ENCODE measurements at regions not wholly inside any gene's neighbourhood (a gene's known extent, or its start where the extent isn't known, plus 50 kb on each side); places are given as distances from the start of the nearest gene placed in this dataset.

GRCh38 chr16:62610291-62610690 lies 574.1 kb upstream of the CDH8 start:
- no peak overlapping the region for H3K14ac ChIP-seq (ENCODE audit: insufficient read depth, low read length)
- H3K27ac Mint-ChIP-seq, result peak overlapping the region in 1 of 3 experiments; percentile 82; a peak in 1 of 7 replicates

More at GRCh38 chr16:62610291-62610690, 574.1 kb upstream of the CDH8 start:
- H3K79me2 ChIP-seq (ENCODE audit: insufficient read depth, low read length), result no peaks in the 10 kb centered on the region
- no peak overlapping the region for H3K4me2 ChIP-seq (ENCODE audit: insufficient read depth, insufficient read length, low read length)
- WGBS (ENCODE audit: extremely low coverage, insufficient read length, low lambda C conversion rate), result no CpG with 5 or more reads among the region's 7 CpGs
- Mint-ChIP-seq H3K27me3 (ENCODE audit: low read depth) (no peaks in the 10 kb centered on the region), H3K4me1 (no peaks in the 10 kb centered on the region), H3K9me3 (no peaks in the 10 kb centered on the region), H3K4me3 (no peak overlapping the region), H3K36me3 (ENCODE audit: insufficient read depth in 1 of 3, low read depth in 3 of 3) (no peaks in the 10 kb centered on the region)
- H3K4ac ChIP-seq (ENCODE audit: low read depth, low read length), result no peak overlapping the region
- H4K20me1 ChIP-seq (ENCODE audit: control insufficient read depth, insufficient read depth, insufficient read length), result no peaks in the 10 kb centered on the region
- no peaks in the 10 kb centered on the region for H3K9me3 ChIP-seq (ENCODE audit: control insufficient read depth, low read depth, low read length)
- H3T11ph ChIP-seq (ENCODE audit: low read length), result no peak overlapping the region
- no peak overlapping the region for H2BK120ac ChIP-seq (ENCODE audit: low read depth, low read length, poor library complexity, severe bottlenecking)
- H3K27ac ChIP-seq (ENCODE audit: insufficient read length, low read depth, low read length), result no peak overlapping the region
- H4K8ac ChIP-seq (replicated peaks; ENCODE audit: insufficient read length, low read depth, low read length), result no peak overlapping the region
- no peak overlapping the region for H2BK15ac ChIP-seq (ENCODE audit: low read depth, low read length)
- no peak overlapping the region for H4K5ac ChIP-seq (ENCODE audit: insufficient read length, low read depth, low read length)
- no peak overlapping the region for H4K91ac ChIP-seq (ENCODE audit: insufficient read length, low read depth, low read length)
- no peak overlapping the region for H3K56ac ChIP-seq (ENCODE audit: insufficient read length, low read depth, low read length)
- H3K23ac ChIP-seq (ENCODE audit: insufficient read length, low read depth, low read length), result no peak overlapping the region
- H3K27me3 ChIP-seq (ENCODE audit: insufficient read depth, low read length), result no peaks in the 10 kb centered on the region
- H2BK5ac ChIP-seq (ENCODE audit: insufficient read length, low read length), result no peak overlapping the region
- TF ChIP-seq, protein P1, sequence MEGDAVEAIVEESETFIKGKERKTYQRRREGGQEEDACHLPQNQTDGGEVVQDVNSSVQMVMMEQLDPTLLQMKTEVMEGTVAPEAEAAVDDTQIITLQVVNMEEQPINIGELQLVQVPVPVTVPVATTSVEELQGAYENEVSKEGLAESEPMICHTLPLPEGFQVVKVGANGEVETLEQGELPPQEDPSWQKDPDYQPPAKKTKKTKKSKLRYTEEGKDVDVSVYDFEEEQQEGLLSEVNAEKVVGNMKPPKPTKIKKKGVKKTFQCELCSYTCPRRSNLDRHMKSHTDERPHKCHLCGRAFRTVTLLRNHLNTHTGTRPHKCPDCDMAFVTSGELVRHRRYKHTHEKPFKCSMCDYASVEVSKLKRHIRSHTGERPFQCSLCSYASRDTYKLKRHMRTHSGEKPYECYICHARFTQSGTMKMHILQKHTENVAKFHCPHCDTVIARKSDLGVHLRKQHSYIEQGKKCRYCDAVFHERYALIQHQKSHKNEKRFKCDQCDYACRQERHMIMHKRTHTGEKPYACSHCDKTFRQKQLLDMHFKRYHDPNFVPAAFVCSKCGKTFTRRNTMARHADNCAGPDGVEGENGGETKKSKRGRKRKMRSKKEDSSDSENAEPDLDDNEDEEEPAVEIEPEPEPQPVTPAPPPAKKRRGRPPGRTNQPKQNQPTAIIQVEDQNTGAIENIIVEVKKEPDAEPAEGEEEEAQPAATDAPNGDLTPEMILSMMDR (conservative IDR thresholded peaks at IDR 0.05), result no peak
- H2AK5ac ChIP-seq (ENCODE audit: insufficient read length, low read length), result no peak overlapping the region
- no peak overlapping the region for H3K9ac ChIP-seq (ENCODE audit: extremely low read depth, insufficient read length, low read length)
- no peak overlapping the region for H2BK12ac ChIP-seq (ENCODE audit: insufficient read length, low read depth, low read length)
- no peak overlapping the region for H3K18ac ChIP-seq (ENCODE audit: insufficient read length, low read depth, low read length)
- DNase-seq, result no peak
- H2AFZ ChIP-seq (ENCODE audit: low read length), result no peak overlapping the region
- H3K79me1 ChIP-seq (ENCODE audit: insufficient read depth, low read depth, low read length, poor library complexity, severe bottlenecking), result no peaks in the 10 kb centered on the region
- no peaks in the 10 kb centered on the region for H3K23me2 ChIP-seq (ENCODE audit: insufficient read length, low read depth, low read length, poor library complexity, severe bottlenecking)
- H2BK20ac ChIP-seq (ENCODE audit: low read depth, low read length, poor library complexity, severe bottlenecking), result no peak overlapping the region
- H3K4me1 ChIP-seq (ENCODE audit: insufficient read depth, low read length), result no peaks in the 10 kb centered on the region

Data from H9 (cell line).